H9 (cell line): ENCODE measurements at regions not wholly inside any gene's neighbourhood (a gene's known extent, or its start where the extent isn't known, plus 50 kb on each side); places are given as distances from the start of the nearest gene placed in this dataset.

Experiments used
- DNase-seq: peaks from one replicate; pipeline ENCODE4 v3.0.0-alpha.2; 2017
- H2AFZ ChIP-seq: one replicate; pipeline ENCODE4 v1.6.1; 2013; ENCODE audit warnings: mild to moderate bottlenecking, low read length, control low read depth, moderate library complexity
- H2AK5ac ChIP-seq: 2 replicates; pipeline ENCODE4 v1.6.1; 2013; ENCODE audit warnings: low read length, control low read depth, mixed read lengths; ENCODE audit not compliant: insufficient read length
- H2BK120ac ChIP-seq: one replicate; pipeline ENCODE4 v1.6.1; 2013; ENCODE audit warnings: low read depth, mild to moderate bottlenecking, low read length, control low read depth, inconsistent platforms; ENCODE audit not compliant: poor library complexity, severe bottlenecking
- H2BK12ac ChIP-seq: 2 replicates; pipeline ENCODE4 v1.6.1; 2013; ENCODE audit warnings: low read length, control low read depth, mixed read lengths, low read depth; ENCODE audit not compliant: insufficient read length
- H2BK15ac ChIP-seq: 2 replicates; pipeline ENCODE4 v1.6.1; 2013; ENCODE audit warnings: low read depth, low read length, control low read depth
- H2BK20ac ChIP-seq: one replicate; pipeline ENCODE4 v1.6.1; 2013; ENCODE audit warnings: low read depth, mild to moderate bottlenecking, low read length, control low read depth, inconsistent platforms; ENCODE audit not compliant: poor library complexity, severe bottlenecking
- H2BK5ac ChIP-seq: 2 replicates; pipeline ENCODE4 v1.6.1; 2013; ENCODE audit warnings: low read length, control low read depth, mixed read lengths; ENCODE audit not compliant: insufficient read length
- H3K14ac ChIP-seq: 2 replicates; pipeline ENCODE4 v1.6.1; 2013; ENCODE audit warnings: low read length, control low read depth; ENCODE audit not compliant: insufficient read depth
- H3K18ac ChIP-seq: 2 replicates; pipeline ENCODE4 v1.6.1; 2013; ENCODE audit warnings: low read depth, mild to moderate bottlenecking, mixed read lengths, low read length, control low read depth; ENCODE audit not compliant: insufficient read length
- H3K23ac ChIP-seq: 2 replicates; pipeline ENCODE4 v1.6.1; 2013; ENCODE audit warnings: low read length, control low read depth, mixed read lengths, low read depth; ENCODE audit not compliant: insufficient read length
- H3K23me2 ChIP-seq: 2 replicates; pipeline ENCODE4 v1.6.1; 2013; ENCODE audit warnings: low read depth, mild to moderate bottlenecking, mixed read lengths, low read length, control low read depth; ENCODE audit not compliant: insufficient read length, poor library complexity, severe bottlenecking
- H3K27ac ChIP-seq: 2 replicates; pipeline ENCODE4 v1.5.1; 2013; ENCODE audit warnings: low read length, control low read depth, mixed read lengths, low read depth; ENCODE audit not compliant: insufficient read length
- H3K27me3 ChIP-seq: 2 replicates; pipeline ENCODE4 v1.6.1; 2013; ENCODE audit warnings: low read length, control low read depth, inconsistent platforms; ENCODE audit not compliant: insufficient read depth
- H3K4ac ChIP-seq: 2 replicates; pipeline ENCODE4 v1.6.1; 2013; ENCODE audit warnings: low read depth, mild to moderate bottlenecking, control low read depth, inconsistent platforms, low read length, moderate library complexity
- H3K4me1 ChIP-seq: 2 replicates; pipeline ENCODE4 v1.6.1; 2013; ENCODE audit warnings: low read length, control low read depth, inconsistent platforms; ENCODE audit not compliant: insufficient read depth
- H3K4me2 ChIP-seq: 2 replicates; pipeline ENCODE4 v1.6.1; 2013; ENCODE audit warnings: low read length, control low read depth, mixed read lengths; ENCODE audit not compliant: insufficient read length, insufficient read depth
- H3K56ac ChIP-seq: 2 replicates; pipeline ENCODE4 v1.6.1; 2013; ENCODE audit warnings: low read depth, mild to moderate bottlenecking, mixed read lengths, low read length, control low read depth; ENCODE audit not compliant: insufficient read length
- H3K79me1 ChIP-seq: 2 replicates; pipeline ENCODE4 v1.6.1; 2013; ENCODE audit warnings: low read depth, mild to moderate bottlenecking, moderate library complexity, low read length, control low read depth, inconsistent platforms; ENCODE audit not compliant: insufficient read depth, poor library complexity, severe bottlenecking
- H3K79me2 ChIP-seq: 2 replicates; pipeline ENCODE4 v1.6.1; 2013; ENCODE audit warnings: low read length, control low read depth, inconsistent platforms; ENCODE audit not compliant: insufficient read depth
- H3K9ac ChIP-seq: 2 replicates; pipeline ENCODE4 v1.6.1; 2013; ENCODE audit warnings: low read length, control low read depth, mixed read lengths; ENCODE audit not compliant: insufficient read length; ENCODE audit errors: extremely low read depth
- H3K9me3 ChIP-seq: one replicate; pipeline ENCODE4 v1.6.1; 2013; ENCODE audit warnings: low read depth, low read length, inconsistent platforms; ENCODE audit not compliant: control insufficient read depth
- H3T11ph ChIP-seq: one replicate; pipeline ENCODE4 v1.6.1; 2013; ENCODE audit warnings: mild to moderate bottlenecking, low read length, control low read depth, inconsistent platforms
- H4K20me1 ChIP-seq: one replicate; pipeline ENCODE4 v1.6.1; 2013; ENCODE audit not compliant: control insufficient read depth, insufficient read length, insufficient read depth
- H4K5ac ChIP-seq: 2 replicates; pipeline ENCODE4 v1.6.1; 2013; ENCODE audit warnings: low read depth, mild to moderate bottlenecking, mixed read lengths, low read length, control low read depth; ENCODE audit not compliant: insufficient read length
- H4K8ac ChIP-seq: replicated peaks from 2 replicates; pipeline ENCODE4 v1.6.1; 2013; ENCODE audit warnings: low read length, control low read depth, mixed read lengths, low read depth; ENCODE audit not compliant: insufficient read length
- H4K91ac ChIP-seq: 2 replicates; pipeline ENCODE4 v1.6.1; 2013; ENCODE audit warnings: low read depth, mild to moderate bottlenecking, moderate library complexity, mixed read lengths, low read length, control low read depth; ENCODE audit not compliant: insufficient read length
- H3K27ac Mint-ChIP-seq, 3 experiments: 2 replicates in 2 of 3; 3 replicates in 1 of 3; pipeline ENCODE4 v1.8.0; 2020 to 2021; ENCODE audit warnings: mixed read lengths in 3 of 3, mild to moderate bottlenecking in 1 of 3, moderate library complexity in 1 of 3
- H3K27me3 Mint-ChIP-seq: 2 replicates; pipeline ENCODE4 v1.8.0; 2021; ENCODE audit warnings: low read depth, mild to moderate bottlenecking, moderate library complexity, mixed read lengths
- H3K36me3 Mint-ChIP-seq, 3 experiments: 2 replicates in 2 of 3; 3 replicates in 1 of 3; pipeline ENCODE4 v1.8.0; 2020 to 2021; ENCODE audit warnings: low read depth in 3 of 3, mixed read lengths in 3 of 3; ENCODE audit not compliant: insufficient read depth in 1 of 3
- H3K4me1 Mint-ChIP-seq, 2 experiments: 2 replicates each; pipeline ENCODE4 v1.8.0; 2020; ENCODE audit warnings: mixed read lengths in 2 of 2
- H3K4me3 Mint-ChIP-seq, 2 experiments: 2 replicates in 1 of 2; 3 replicates in 1 of 2; pipeline ENCODE4 v1.8.0; 2020 to 2021; ENCODE audit warnings: mild to moderate bottlenecking in 2 of 2, mixed read lengths in 2 of 2, moderate library complexity in 1 of 2
- H3K9me3 Mint-ChIP-seq, 2 experiments: 2 replicates in 1 of 2; 3 replicates in 1 of 2; pipeline ENCODE4 v1.8.0; 2020; ENCODE audit warnings: mild to moderate bottlenecking in 2 of 2, mixed read lengths in 2 of 2, moderate library complexity in 1 of 2
- WGBS: extraction: QIAGEN DNeasy Blood & Tissue Kit; methylation state at CpG from one replicate; pipeline ENCODE4 v1.1.7; 2013; ENCODE audit warnings: missing lambda C conversion rate, low lambda C conversion rate, mixed read lengths; ENCODE audit not compliant: insufficient read length; ENCODE audit errors: extremely low coverage; 5-methylcytosine and 5-hydroxymethylcytosine counted together
- TF ChIP-seq, protein P1 (sequence below): fragments of 200-600 bp; sonication (generic); conservative IDR thresholded peaks from 3 replicates; pipeline ENCODE4 v1.8.0; 2021; ENCODE audit warnings: antibody characterized with exemption, mild to moderate bottlenecking

DNA sequence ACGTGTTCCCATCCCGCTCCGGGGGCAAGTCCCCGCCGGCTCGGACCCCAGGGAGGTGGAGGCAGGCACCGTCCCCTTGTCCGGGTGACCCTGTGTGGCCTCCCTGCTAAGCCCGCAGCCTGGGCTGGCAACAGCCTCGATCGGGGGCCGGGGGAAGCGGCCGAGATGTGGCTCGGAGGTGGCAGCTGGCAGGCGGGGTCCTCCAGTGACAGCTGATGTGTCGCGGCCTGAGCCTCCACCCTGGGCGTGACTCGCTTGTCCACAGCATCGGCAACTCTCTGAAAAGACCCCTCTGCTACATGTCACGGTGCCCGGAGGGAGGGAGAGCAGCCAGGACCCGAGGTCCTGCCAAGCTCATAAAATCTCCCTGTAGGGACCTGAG lies 124.8 kb upstream of the IRX4 start:
- Histone ChIP-seq H3K9me3 (no peaks in the 10 kb centered on the region), H2BK5ac (no peak overlapping the region), H3K23me2 (no peaks in the 10 kb centered on the region), H3K23ac (no peak overlapping the region), H3K14ac (no peak overlapping the region), H3T11ph (no peak overlapping the region), H3K27ac (no peak overlapping the region), H2BK15ac (no peak overlapping the region), H3K79me2 (no peaks in the 10 kb centered on the region), H3K4me1 (no peaks in the 10 kb centered on the region), H2AFZ (no peak overlapping the region), H3K4me2 (no peak overlapping the region), H4K8ac (no peak overlapping the region), H4K91ac (no peak overlapping the region), H3K27me3 (no peaks in the 10 kb centered on the region; the same call in 1 of the 2 replicates), H3K18ac (no peak overlapping the region), H2AK5ac (no peak overlapping the region), H2BK20ac (no peak overlapping the region), H3K4ac (no peak overlapping the region), H2BK120ac (no peak overlapping the region), H4K5ac (no peak overlapping the region), H3K9ac (no peak overlapping the region), H2BK12ac (no peak overlapping the region), H4K20me1 (no peaks in the 10 kb centered on the region), H3K56ac (no peak overlapping the region), H3K79me1 (no peaks in the 10 kb centered on the region)
- DNase-seq = no peak
- TF ChIP-seq, protein P1, sequence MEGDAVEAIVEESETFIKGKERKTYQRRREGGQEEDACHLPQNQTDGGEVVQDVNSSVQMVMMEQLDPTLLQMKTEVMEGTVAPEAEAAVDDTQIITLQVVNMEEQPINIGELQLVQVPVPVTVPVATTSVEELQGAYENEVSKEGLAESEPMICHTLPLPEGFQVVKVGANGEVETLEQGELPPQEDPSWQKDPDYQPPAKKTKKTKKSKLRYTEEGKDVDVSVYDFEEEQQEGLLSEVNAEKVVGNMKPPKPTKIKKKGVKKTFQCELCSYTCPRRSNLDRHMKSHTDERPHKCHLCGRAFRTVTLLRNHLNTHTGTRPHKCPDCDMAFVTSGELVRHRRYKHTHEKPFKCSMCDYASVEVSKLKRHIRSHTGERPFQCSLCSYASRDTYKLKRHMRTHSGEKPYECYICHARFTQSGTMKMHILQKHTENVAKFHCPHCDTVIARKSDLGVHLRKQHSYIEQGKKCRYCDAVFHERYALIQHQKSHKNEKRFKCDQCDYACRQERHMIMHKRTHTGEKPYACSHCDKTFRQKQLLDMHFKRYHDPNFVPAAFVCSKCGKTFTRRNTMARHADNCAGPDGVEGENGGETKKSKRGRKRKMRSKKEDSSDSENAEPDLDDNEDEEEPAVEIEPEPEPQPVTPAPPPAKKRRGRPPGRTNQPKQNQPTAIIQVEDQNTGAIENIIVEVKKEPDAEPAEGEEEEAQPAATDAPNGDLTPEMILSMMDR = no peak
- H3K4me3 Mint-ChIP-seq = no peak overlapping the region
- H3K9me3 Mint-ChIP-seq = no peaks in the 10 kb centered on the region; a peak in 1 of 5 replicates
- peaks cover 25% of the 10 kb centered on the region for H3K27me3 Mint-ChIP-seq
- H3K4me1 Mint-ChIP-seq = peaks cover 0 to 4% of the 10 kb centered on the region in 2 experiments; a peak in 1 of 4 replicates
- H3K27ac Mint-ChIP-seq = no peak overlapping the region
- no peaks in the 10 kb centered on the region for H3K36me3 Mint-ChIP-seq
- no CpG with 5 or more reads among the region's 24 CpGs for WGBS
